ENCODE measurements at regions not wholly inside any gene's neighbourhood (a gene's known extent, or its start where the extent isn't known, plus 50 kb on each side); places are given as distances from the start of the nearest gene placed in this dataset.
"Not testable (repeated sequence)": the region's sequence is repeated elsewhere in the genome, so short reads cannot be mapped to it uniquely, and the experiment has no call there.

DNA sequence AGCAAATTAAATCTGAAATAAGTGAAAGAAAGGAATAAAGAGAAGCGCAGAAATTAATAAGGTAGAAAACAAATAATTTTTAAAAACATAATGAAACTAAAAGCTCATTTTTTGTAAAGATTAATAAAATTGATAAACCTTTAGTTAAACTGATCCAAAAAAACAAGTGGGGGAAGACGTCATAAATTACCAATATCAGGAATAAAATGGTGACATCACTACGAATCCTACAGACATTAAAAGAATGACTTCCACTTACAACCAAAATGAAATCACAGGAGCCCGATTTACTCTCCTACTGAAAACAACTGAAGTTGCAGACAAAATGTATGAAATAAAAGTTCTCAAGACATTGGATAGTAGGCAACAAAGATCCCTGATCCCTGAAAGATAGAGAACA lies 68.1 kb upstream of the IFFO2 start:
- Histone ChIP-seq H3K4me1 (no peaks in the 10 kb centered on the region), H3K9me3 (peaks cover 8% of the 10 kb centered on the region; the same call in 2 of the 3 replicates), H3K4me3 (no peak overlapping the region), H3K27ac (no peak overlapping the region), H3K4me2 (no peak overlapping the region)
- no peak for FAIRE-seq
- ATAC-seq = no peak
- 81% methylated on average over 4 of the region's 4 CpGs for WGBS (ENCODE audit: missing lambda C conversion rate)
- TF ChIP-seq JUN (IDR thresholded peaks at IDR 0.05) = no peak
- no peak for TF ChIP-seq POLR2A (IDR thresholded peaks at IDR 0.05; ENCODE audit: low read length)
- POLR2A ChIA-PET = no interaction called here
- CTCF ChIA-PET = no interaction called here
- no peak for DNase-seq (ENCODE audit: low read depth in 1 of 2, low spot score in 1 of 2)

DNA sequence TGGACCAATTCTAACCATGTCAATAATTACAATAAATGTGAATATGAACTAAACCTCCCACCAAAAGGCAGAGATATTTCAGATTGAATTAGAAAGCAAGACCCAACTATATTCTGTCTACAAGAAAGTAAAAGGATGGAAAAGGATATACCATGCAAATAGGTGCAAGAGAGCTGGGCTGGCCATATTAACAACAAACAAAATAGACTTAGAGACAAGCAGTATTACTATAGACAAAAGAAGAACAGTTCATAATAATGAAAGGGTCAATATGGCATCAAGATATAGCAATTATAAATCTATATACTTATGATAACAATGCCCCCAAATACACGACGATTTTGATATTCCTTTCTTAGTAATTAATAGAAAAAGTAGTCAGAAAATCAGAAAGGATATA lies 67.3 kb upstream of the IFFO2 start:
- WGBS (ENCODE audit: missing lambda C conversion rate) = 78% methylated on average over 2 of the region's 2 CpGs
- no peak for DNase-seq (ENCODE audit: low read depth in 1 of 2, low spot score in 1 of 2)
- POLR2A ChIA-PET = no interaction called here
- no peak for ATAC-seq
- Histone ChIP-seq H3K4me2 (no peak overlapping the region), H3K9me3 (peaks cover 8% of the 10 kb centered on the region; the same call in 2 of the 3 replicates), H3K4me3 (no peak overlapping the region), H3K27ac (no peak overlapping the region), H3K4me1 (no peaks in the 10 kb centered on the region)
- CTCF ChIA-PET = no interaction called here
- TF ChIP-seq RARB (CRISPR knock-in tag; IDR thresholded peaks at IDR 0.05) = no peak
- TF ChIP-seq JUN (IDR thresholded peaks at IDR 0.05) = no peak
- no peak for TF ChIP-seq TFCP2L1 (CRISPR knock-in tag; IDR thresholded peaks at IDR 0.05)
- TF ChIP-seq KDM5A (IDR thresholded peaks at IDR 0.05) = no peak
- no peak for TF ChIP-seq ZSCAN20 (CRISPR knock-in tag; IDR thresholded peaks at IDR 0.05)
- no peak for TF ChIP-seq REST (IDR thresholded peaks at IDR 0.05)
- no peak for TF ChIP-seq NFE2L2 (conservative IDR thresholded peaks at IDR 0.05; ENCODE audit: low read length)
- TF ChIP-seq RFX5 (IDR thresholded peaks at IDR 0.05) = no peak
- TF ChIP-seq POLR2AphosphoS2 (conservative IDR thresholded peaks at IDR 0.05; ENCODE audit: low read length) = no peak
- no peak for TF ChIP-seq SMC3 (IDR thresholded peaks at IDR 0.05)
- no peak for TF ChIP-seq CHD2 (IDR thresholded peaks at IDR 0.05; ENCODE audit: low read length, partially characterized antibody)
- no peak for TF ChIP-seq BCL3 (IDR thresholded peaks at IDR 0.05)
- FAIRE-seq = no peak

- no peak for DNase-seq (ENCODE audit: low read depth in 1 of 2, low spot score in 1 of 2)
- ChIA-PET POLR2A (no interaction called here), CTCF (interaction anchor here (0.6 to 1.2 kb wide), 2 partner anchors 66 to 90 kb away, joined by 3 read pairs; partner anchors contain the start of gene IFFO2)
- no peaks in the 10 kb centered on the region for H3K4me1 ChIP-seq
- H3K9me3 ChIP-seq = peaks cover 8% of the 10 kb centered on the region; the same call in 2 of the 3 replicates
- no peak overlapping the region for H3K4me2 ChIP-seq
- no peak for ATAC-seq
- WGBS (ENCODE audit: missing lambda C conversion rate) = 86% methylated on average over 2 of the region's 2 CpGs
- H3K4me3 ChIP-seq = no peak overlapping the region
- TF ChIP-seq ZNF302 (CRISPR knock-in tag; IDR thresholded peaks at IDR 0.05) = no peak
- TF ChIP-seq NR3C1 (IDR thresholded peaks at IDR 0.05) = no peak
- no peak overlapping the region for H3K27ac ChIP-seq
- no peak for FAIRE-seq
Measured at GRCh38 chr1:19021845-19022244, 65.4 kb upstream of the IFFO2 start.

DNA sequence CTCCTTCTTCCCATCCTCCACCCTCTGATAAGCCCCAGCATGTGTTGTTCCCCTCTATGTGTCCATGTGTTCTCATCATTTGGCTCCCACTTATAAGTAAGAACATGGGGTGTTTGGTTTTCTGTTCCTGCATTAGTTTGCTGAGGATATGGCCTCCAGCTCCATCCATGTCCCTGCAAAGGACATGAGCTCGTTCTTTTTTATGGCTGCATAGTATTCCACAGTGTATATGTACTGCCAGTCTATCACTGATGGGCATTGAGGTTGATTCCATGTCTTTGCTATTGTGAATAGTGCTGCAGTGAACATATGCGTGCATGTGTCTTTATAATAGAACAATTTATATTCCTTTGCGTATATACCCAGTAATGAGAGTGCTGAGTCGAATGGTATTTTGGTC lies 62.8 kb upstream of the IFFO2 start:
- DNase-seq (ENCODE audit: low read depth in 1 of 2, low spot score in 1 of 2); POLR2A ChIA-PET; H3K4me3 ChIP-seq; H3K4me2 ChIP-seq; FAIRE-seq; ATAC-seq; H3K27ac ChIP-seq; H3K4me1 ChIP-seq; H3K9me3 ChIP-seq: not testable (repeated sequence)
- WGBS (ENCODE audit: missing lambda C conversion rate) = 82% methylated on average over 4 of the region's 4 CpGs
- CTCF ChIA-PET = interaction anchor here (0.6 kb wide), 1 partner anchor 18 kb away, joined by 3 read pairs; no protein-coding TSS in a partner anchor
